Large intestine (tissue), 3 donors: ENCODE measurements at regions not wholly inside any gene's neighbourhood (a gene's known extent, or its start where the extent isn't known, plus 50 kb on each side); places are given as distances from the start of the nearest gene placed in this dataset.

Experiments
- DNase-seq, 2 donors: peaks; one replicate each; pipeline versions ENCODE4 v3.0.0 to v3.0.0-alpha.2; 2013
- H3K27ac ChIP-seq: one replicate; pipeline ENCODE4 v1.5.1; 2013; ENCODE audit warnings: low read length
- H3K27me3 ChIP-seq: 2 replicates; pipeline ENCODE4 v1.6.1; 2013; ENCODE audit warnings: low read length; ENCODE audit not compliant: control insufficient read depth, insufficient read depth
- H3K36me3 ChIP-seq: 2 replicates; pipeline ENCODE4 v1.6.1; 2013; ENCODE audit warnings: low read length; ENCODE audit not compliant: control insufficient read depth, insufficient read depth
- H3K4me1 ChIP-seq: one replicate; pipeline ENCODE4 v1.6.1; 2013; ENCODE audit warnings: low read length; ENCODE audit not compliant: control insufficient read depth, insufficient read depth
- H3K4me3 ChIP-seq: one replicate; pipeline ENCODE4 v1.5.1; 2013; ENCODE audit warnings: low read length
- H3K9me3 ChIP-seq: one replicate; pipeline ENCODE4 v1.6.1; 2013; ENCODE audit warnings: mild to moderate bottlenecking, low read depth, low read length, moderate library complexity; ENCODE audit not compliant: control insufficient read depth
- WGBS: methylation state at CpG from one replicate; pipeline ENCODE4 v1.1.5; 2013; ENCODE audit warnings: low lambda C conversion rate; ENCODE audit not compliant: insufficient coverage; 5-methylcytosine and 5-hydroxymethylcytosine counted together

DNA sequence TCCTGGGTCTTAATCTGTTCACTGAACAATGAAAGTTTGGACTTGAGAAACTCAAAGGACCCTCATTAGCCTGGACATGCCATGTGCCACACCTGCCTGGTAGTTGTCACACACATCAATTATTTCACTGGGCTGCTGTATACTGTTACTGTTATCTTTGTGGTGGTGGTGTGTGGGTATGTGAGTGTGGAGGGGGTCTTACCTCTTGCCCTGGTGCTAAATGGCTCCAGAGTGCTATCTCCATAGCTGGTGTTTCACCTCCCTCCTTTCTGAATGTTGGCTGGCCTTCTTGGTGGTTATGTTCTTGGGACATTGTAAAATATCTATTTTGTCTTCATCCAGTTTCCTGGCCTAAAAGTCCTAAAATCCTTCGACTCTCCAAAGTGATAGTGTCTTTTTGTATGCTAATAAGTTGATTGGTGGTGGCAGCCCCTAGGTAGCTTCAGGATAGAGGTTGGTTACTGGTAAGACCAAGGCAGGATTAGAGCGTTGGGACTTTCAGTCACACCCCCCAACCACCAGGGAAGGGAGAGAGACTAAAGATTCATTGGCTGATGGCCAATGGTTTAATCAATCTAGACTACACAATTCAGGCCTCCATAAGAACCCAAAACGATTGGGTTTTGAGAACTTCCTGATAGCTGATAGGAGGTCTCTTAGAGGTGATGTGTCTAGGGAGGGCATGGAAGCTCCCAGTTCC, 328.1 kb downstream of the MYCN start:
- no peaks in the 10 kb centered on the region for H3K27me3 ChIP-seq
- WGBS = no CpG with 5 or more reads among the region's 3 CpGs
- DNase-seq = no peak
- no peaks in the 10 kb centered on the region for H3K36me3 ChIP-seq
- H3K27ac ChIP-seq = no peak overlapping the region
- H3K4me3 ChIP-seq = no peak overlapping the region
- H3K9me3 ChIP-seq = no peaks in the 10 kb centered on the region
- H3K4me1 ChIP-seq = no peaks in the 10 kb centered on the region

DNA sequence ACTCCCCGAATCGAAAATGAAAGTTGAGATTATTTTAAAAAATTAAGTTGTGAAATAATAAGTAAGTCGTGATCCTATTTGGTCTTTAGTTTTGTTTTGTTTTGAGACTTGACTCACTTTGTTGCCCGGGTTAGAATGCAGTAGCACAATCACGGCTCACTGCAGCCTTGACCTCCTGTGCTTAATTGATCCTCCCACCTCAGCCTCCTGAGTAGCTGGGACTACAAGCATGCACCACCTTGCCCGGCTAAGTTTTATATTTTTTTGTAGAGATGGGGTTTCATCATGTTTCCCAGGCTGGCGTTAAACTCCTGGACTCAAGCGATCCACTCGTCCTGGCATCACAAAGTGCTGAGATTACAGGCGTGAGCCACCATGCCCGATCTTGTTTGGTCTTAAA, 326.2 kb downstream of the MYCN start:
- no peaks in the 10 kb centered on the region for H3K36me3 ChIP-seq
- H3K4me3 ChIP-seq = no peak overlapping the region
- 100% methylated on average over 1 of the region's 11 CpGs for WGBS
- H3K9me3 ChIP-seq = no peaks in the 10 kb centered on the region
- no peak for DNase-seq
- H3K27me3 ChIP-seq = no peaks in the 10 kb centered on the region
- no peak overlapping the region for H3K27ac ChIP-seq
- no peaks in the 10 kb centered on the region for H3K4me1 ChIP-seq

DNA sequence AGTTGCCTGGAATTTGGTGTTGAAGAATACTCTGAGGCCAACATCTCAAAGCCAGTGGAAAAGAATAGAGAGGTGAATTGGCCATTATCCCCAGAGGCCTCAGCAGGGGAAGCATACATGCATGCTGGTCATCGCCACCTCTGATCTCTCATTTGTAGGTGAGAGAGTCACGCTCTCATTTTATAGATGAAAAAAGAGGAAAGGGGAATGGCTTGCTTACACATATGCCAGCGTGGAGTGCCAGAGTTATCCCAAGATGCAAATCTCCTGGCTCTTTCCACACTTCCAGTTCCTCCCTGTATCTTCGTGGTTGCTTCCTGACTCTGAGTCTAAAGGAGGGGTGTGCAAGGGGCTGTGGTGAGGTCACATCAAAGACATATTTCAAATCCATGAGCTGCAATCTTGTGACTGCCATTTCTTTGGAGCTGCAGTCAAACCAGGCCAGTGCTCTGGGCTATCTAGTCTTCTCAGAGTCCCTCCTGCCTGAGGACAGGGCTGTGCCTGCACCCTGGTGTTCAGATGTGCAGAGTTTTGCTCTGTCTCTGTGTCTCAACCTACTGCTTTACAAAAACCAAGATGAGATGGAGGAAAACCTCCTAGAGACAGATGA, 324.7 kb downstream of the MYCN start:
- Histone ChIP-seq H3K4me3 (no peak overlapping the region), H3K36me3 (no peaks in the 10 kb centered on the region), H3K9me3 (no peaks in the 10 kb centered on the region), H3K27me3 (no peaks in the 10 kb centered on the region), H3K4me1 (no peaks in the 10 kb centered on the region), H3K27ac (no peak overlapping the region)
- no peak for DNase-seq
- WGBS = no CpG with 5 or more reads among the region's 4 CpGs

DNA sequence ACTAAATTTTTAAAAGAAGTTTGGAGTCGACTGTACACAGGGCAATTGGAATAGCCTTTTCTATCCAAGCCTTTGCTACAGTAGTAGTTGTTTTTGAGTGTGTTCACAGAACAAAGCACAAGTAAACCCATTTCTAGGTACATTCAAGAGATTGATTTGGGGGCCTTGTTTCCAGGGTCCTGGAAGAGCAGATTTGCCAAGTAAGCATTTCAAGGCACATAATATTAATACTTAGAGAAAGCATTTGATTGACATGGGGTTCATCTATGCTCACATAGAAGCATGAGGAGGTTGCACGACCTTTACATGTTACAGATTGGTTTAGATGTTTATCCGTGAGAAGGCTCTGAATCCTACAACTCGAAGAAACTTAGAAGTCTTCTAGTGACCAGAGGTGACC, 324.1 kb downstream of the MYCN start:
- 88% methylated on average over 1 of the region's 4 CpGs for WGBS

DNA sequence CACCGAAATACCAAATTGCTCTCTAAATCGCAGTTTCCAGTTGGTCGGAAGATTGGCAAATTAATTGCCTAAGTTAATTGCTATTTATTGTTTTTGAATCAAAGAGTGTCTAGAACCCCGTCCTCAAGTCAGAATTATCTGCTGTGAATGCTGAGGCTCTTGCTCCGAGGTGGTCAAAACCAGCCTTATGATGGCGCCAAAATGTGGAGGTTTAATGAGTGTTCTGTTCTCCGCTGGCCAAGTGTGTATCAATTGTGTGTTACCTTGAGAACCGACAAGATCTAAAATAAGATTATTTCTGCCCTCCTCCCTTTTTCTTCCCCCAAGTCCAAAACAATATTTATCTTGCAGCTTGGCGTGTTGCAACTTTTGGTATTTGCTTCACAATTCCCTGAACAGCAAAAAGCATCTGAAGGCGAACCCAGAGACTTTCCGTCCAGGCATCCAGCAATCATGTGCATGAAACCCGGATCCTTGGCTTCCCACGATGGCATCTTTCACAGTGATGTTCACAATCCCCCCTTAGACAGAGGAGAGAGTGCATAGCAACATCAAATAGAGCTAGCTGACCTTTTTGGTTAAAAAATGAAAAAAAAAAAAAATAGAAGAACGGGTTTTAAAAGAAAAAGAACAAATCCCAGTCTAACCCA, 323.0 kb downstream of the MYCN start:
- H3K27ac ChIP-seq = no peak overlapping the region
- H3K4me1 ChIP-seq = no peaks in the 10 kb centered on the region
- no peaks in the 10 kb centered on the region for H3K27me3 ChIP-seq
- no peak overlapping the region for H3K4me3 ChIP-seq
- DNase-seq = no peak
- WGBS = 90% methylated on average over 2 of the region's 14 CpGs
- H3K9me3 ChIP-seq = no peaks in the 10 kb centered on the region
- no peaks in the 10 kb centered on the region for H3K36me3 ChIP-seq

More for the DNA sequence above, 324.1 kb downstream of the MYCN start:
- Histone ChIP-seq H3K9me3 (no peaks in the 10 kb centered on the region), H3K4me3 (no peak overlapping the region), H3K36me3 (no peaks in the 10 kb centered on the region), H3K4me1 (no peaks in the 10 kb centered on the region), H3K27me3 (no peaks in the 10 kb centered on the region), H3K27ac (no peak overlapping the region)
- no peak for DNase-seq

DNA sequence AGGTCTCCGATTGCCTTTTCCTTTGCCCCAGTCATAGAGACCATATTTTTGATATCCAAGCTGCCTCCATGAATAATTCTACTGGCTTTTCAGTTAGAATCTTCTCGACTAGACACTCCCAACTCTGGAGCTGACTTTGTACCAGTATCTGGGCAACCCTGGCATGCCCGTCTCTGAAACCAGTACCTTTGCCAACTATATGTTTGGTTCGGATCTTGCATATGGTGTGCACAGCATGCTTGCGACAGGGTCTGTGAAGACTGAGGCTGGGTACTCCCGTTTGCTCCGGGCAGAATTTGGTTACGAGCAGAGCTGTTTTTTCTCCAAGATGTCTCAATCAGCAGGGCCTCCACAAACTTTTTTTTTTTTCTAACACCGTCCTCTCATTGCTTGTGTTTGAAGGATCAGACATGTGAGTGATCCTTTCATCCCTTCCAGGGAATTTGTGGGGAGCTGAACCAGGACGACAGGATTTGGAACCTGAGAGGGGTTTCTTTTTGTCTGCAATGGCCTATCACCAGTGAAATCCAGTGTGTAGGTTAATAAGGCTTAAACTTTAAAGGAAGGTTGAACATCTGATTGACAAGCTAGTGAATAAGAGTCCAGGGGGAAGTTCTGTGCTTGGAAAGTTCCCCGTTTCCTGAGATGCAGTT, 322.3 kb downstream of the MYCN start:
- Histone ChIP-seq H3K4me3 (no peak overlapping the region), H3K27me3 (no peaks in the 10 kb centered on the region), H3K36me3 (no peaks in the 10 kb centered on the region), H3K9me3 (no peaks in the 10 kb centered on the region), H3K27ac (no peak overlapping the region), H3K4me1 (no peaks in the 10 kb centered on the region)
- no peak for DNase-seq
- 100% methylated on average over 2 of the region's 11 CpGs for WGBS

DNA sequence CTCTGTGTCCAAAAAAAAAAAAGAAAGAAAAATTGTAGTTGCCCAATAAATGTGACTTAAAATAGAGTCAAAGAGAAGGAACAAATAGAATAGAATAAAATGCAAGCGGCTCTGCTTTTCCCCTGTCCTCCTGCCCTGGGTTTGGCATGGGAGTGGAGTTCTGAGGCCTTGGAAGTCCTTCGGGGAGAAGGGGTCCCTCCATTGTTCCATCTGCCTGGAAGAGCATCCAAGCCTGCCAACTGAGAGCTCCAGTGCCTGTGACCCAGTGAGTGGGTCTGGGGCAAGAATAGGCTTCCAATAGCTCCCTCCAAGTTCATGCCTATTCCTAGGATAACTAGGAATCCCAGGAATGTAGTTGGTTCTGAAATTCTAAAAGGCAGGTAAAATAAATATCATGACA, 321.4 kb downstream of the MYCN start:
- no peaks in the 10 kb centered on the region for H3K9me3 ChIP-seq
- no peak for DNase-seq
- H3K27me3 ChIP-seq = no peaks in the 10 kb centered on the region
- H3K4me1 ChIP-seq = no peaks in the 10 kb centered on the region
- H3K4me3 ChIP-seq = no peak overlapping the region
- no peaks in the 10 kb centered on the region for H3K36me3 ChIP-seq
- H3K27ac ChIP-seq = no peak overlapping the region
- 100% methylated on average over 1 of the region's 2 CpGs for WGBS

DNA sequence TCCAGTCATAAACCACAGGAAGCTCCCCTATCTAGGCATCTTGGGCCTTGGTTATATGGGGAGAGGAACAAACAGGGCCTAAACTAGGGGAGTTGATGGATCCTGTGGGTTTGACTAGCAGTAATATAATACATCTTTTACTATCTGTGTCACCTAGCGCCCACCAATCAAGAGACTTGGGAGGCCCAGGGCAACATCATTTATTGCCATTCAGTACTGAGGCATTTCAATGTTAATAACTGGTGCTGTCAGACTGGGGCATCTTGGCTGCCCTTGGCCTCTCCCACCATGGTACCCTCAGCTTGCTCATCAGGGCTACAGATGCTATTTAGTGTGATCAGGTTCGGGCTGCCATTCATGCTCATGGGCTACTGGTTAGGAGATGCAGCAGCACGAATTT, 320.7 kb downstream of the MYCN start:
- Histone ChIP-seq H3K27me3 (no peaks in the 10 kb centered on the region), H3K36me3 (no peaks in the 10 kb centered on the region), H3K27ac (no peak overlapping the region), H3K9me3 (no peaks in the 10 kb centered on the region), H3K4me1 (no peaks in the 10 kb centered on the region), H3K4me3 (no peak overlapping the region)
- no CpG with 5 or more reads among the region's 3 CpGs for whole genome bisulfite sequencing
- no peak for DNase-seq

DNA sequence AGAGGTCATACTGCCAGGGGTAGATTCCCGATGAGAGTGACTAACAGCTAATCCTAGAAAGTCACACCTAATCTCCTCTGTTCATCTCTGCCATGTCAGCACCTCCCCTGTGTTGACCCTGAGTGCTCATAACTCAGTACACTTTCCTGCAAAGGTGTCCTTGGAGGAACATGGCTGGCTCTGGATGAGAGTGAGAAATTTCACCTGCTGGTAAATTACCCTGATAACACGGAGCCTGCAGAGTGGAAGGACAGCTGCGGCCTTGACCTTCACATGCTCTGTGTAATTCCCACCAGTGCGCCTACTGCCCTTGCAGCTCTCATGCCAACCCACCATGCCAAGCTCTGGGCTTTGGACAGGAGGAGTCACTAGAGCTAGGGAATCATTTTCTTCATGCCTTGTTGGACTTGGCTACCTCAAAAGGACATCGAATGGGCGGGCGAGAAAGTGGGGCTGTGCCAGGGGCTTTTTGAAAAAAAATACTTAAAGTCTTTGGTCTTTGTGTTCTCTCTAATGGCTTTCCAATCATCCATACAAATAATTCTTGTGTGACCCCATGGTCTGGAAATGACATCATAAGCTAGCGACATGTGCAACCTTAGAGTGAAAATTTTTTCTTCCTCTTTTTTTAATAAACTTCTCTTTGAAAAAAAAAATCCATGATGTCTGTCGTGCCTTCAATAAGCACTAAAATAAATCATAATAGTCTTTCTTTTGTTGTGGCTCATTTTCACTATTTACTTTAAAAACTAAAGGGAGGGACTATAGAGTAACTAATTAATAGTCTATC, 319.9 kb downstream of the MYCN start:
- Histone ChIP-seq H3K36me3 (no peaks in the 10 kb centered on the region), H3K9me3 (no peaks in the 10 kb centered on the region), H3K4me1 (no peaks in the 10 kb centered on the region), H3K4me3 (no peak overlapping the region), H3K27me3 (no peaks in the 10 kb centered on the region), H3K27ac (no peak overlapping the region)
- WGBS = 89% methylated on average over 2 of the region's 9 CpGs
- DNase-seq = no peak

DNA sequence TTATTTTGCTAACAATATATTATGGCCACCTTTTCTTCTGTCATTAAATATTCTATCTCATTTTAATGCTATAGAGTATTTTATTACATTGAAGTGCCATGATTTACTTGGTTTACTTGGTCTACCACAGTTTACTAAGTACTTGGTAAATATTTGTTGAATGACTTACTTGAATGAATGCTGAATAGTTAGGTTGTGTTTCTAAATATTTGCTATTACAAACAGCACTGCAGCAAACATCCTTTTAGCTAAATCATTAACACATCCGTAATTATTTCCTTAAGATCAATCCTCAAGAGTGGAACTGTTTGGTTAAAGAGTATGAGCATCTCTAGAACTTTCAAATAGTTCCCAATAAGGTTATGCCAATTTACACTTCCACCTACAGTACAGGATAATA, 318.7 kb downstream of the MYCN start:
- Histone ChIP-seq H3K4me3 (no peak overlapping the region), H3K27me3 (no peaks in the 10 kb centered on the region), H3K27ac (no peak overlapping the region), H3K36me3 (no peaks in the 10 kb centered on the region), H3K4me1 (no peaks in the 10 kb centered on the region), H3K9me3 (no peaks in the 10 kb centered on the region)
- 86% methylated on average over 1 of the region's 1 CpG for WGBS
- no peak for DNase-seq
